BE2C (cell line): ENCODE measurements at regions not wholly inside any gene's neighbourhood (a gene's known extent, or its start where the extent isn't known, plus 50 kb on each side); places are given as distances from the start of the nearest gene placed in this dataset.

Experiments
- DNase-seq: peaks from one replicate; pipeline ENCODE4 v3.0.0-alpha.2; 2020
- H3K27me3 ChIP-seq: fragments of 250-450 bp; sonication (Bioruptor Pico); 2 replicates; pipeline ENCODE4 v1.5.1; 2020; ENCODE audit warnings: mild to moderate bottlenecking
- H3K36me3 ChIP-seq: fragments of 250-450 bp; sonication (Bioruptor Pico); 2 replicates; pipeline ENCODE4 v1.5.1; 2020; ENCODE audit warnings: mild to moderate bottlenecking
- H3K4me1 ChIP-seq: fragments of 250-450 bp; sonication (Bioruptor Pico); 2 replicates; pipeline ENCODE4 v1.5.1; 2020
- H3K4me3 ChIP-seq: 2 replicates; pipeline ENCODE4 v1.5.1; 2011; ENCODE audit warnings: low read depth, low read length
- H3K9me3 ChIP-seq: fragments of 250-450 bp; sonication (Bioruptor Pico); 2 replicates; pipeline ENCODE4 v1.5.1; 2020
- CTCF ChIP-seq: IDR thresholded peaks from 2 replicates; pipeline ENCODE4 v1.5.1; 2012; ENCODE audit warnings: mild to moderate bottlenecking, low read depth, low read length

- H3K4me1 ChIP-seq, result peaks cover 35% of the 10 kb centered on the region
- H3K36me3 ChIP-seq, result peaks cover 5% of the 10 kb centered on the region
- H3K27me3 ChIP-seq, result no peaks in the 10 kb centered on the region
- TF ChIP-seq CTCF, result no peak
- H3K4me3 ChIP-seq, result no peak overlapping the region
- no peak for DNase-seq
- no peaks in the 10 kb centered on the region for H3K9me3 ChIP-seq
Measured at GRCh38 chr15:79373113-79373512, 59.0 kb upstream of the MINAR1 start.

- no peak for TF ChIP-seq CTCF
- Histone ChIP-seq H3K36me3 (peaks cover 5% of the 10 kb centered on the region), H3K4me3 (no peak overlapping the region), H3K4me1 (peaks cover 39% of the 10 kb centered on the region), H3K9me3 (no peaks in the 10 kb centered on the region), H3K27me3 (no peaks in the 10 kb centered on the region)
- no peak for DNase-seq
Measured at GRCh38 chr15:79373728-79374127, 58.4 kb upstream of the MINAR1 start.

- no peaks in the 10 kb centered on the region for H3K9me3 ChIP-seq
- peaks cover 28% of the 10 kb centered on the region for H3K4me1 ChIP-seq
- H3K27me3 ChIP-seq, result no peaks in the 10 kb centered on the region
- H3K36me3 ChIP-seq, result peaks cover 2% of the 10 kb centered on the region; the same call in 1 of the 2 replicates
- TF ChIP-seq CTCF, result no peak
- H3K4me3 ChIP-seq, result no peak overlapping the region
- no peak for DNase-seq
Measured at GRCh38 chr15:79376383-79376782, 55.8 kb upstream of the MINAR1 start.

- Histone ChIP-seq H3K9me3 (no peaks in the 10 kb centered on the region), H3K4me1 (peaks cover 10% of the 10 kb centered on the region), H3K36me3 (0 out of 2 replicates have a peak, but pooled peaks cover 6% of the 10 kb centered on the region), H3K4me3 (no peak overlapping the region), H3K27me3 (no peaks in the 10 kb centered on the region)
- TF ChIP-seq CTCF, result no peak
- no peak for DNase-seq
Measured at GRCh38 chr15:79378394-79379109, 53.6 kb upstream of the MINAR1 start.

GRCh38 chr15:79380755-79381497 is 51.2 kb upstream of the MINAR1 start:
- H3K4me3 ChIP-seq, result no peak overlapping the region
- peak; percentile 89 for DNase-seq
- peak; percentile 98 for TF ChIP-seq CTCF
- H3K9me3 ChIP-seq, result no peaks in the 10 kb centered on the region
- H3K27me3 ChIP-seq, result no peaks in the 10 kb centered on the region
- H3K4me1 ChIP-seq, result peaks cover 10% of the 10 kb centered on the region
- H3K36me3 ChIP-seq, result peaks cover 6% of the 10 kb centered on the region; the same call in 1 of the 2 replicates

- no peaks in the 10 kb centered on the region for H3K27me3 ChIP-seq
- no peak for TF ChIP-seq CTCF
- H3K4me1 ChIP-seq, result peaks cover 10% of the 10 kb centered on the region
- H3K4me3 ChIP-seq, result no peak overlapping the region
- no peaks in the 10 kb centered on the region for H3K9me3 ChIP-seq
- peaks cover 6% of the 10 kb centered on the region; the same call in 1 of the 2 replicates for H3K36me3 ChIP-seq
- no peak for DNase-seq
Measured at GRCh38 chr15:79381593-79381992, 50.5 kb upstream of the MINAR1 start.
